GM12878 (cell line): ENCODE measurements at regions not wholly inside any gene's neighbourhood (a gene's known extent, or its start where the extent isn't known, plus 50 kb on each side); places are given as distances from the start of the nearest gene placed in this dataset.

Experiments used
- ATAC-seq: fragments of 200-7000 bp; cut with Tn5 transposase; 3 replicates; pipeline ENCODE4 v1.9.1; 2020; ENCODE audit warnings: mild to moderate bottlenecking, moderate library complexity
- BruUV-seq: library from RNA; stranded (reverse); fragments of 400-500 nt; replicated peaks from 2 replicates; lab custom pipeline; 2021; lab: Mats Ljungman, UMichigan
- CTCF ChIA-PET: fragments of 300-600 bp; sonication (Branson Sonifier 250); formaldehyde crosslinking; extraction: SDS; loops from one replicate; lab custom pipeline; 2021; ENCODE audit warnings: inconsistent platforms; lab: Yijun Ruan, JAX
- POLR2A ChIA-PET: fragments of 350-600 bp; formaldehyde crosslinking; extraction: SDS; loops from one replicate; lab custom pipeline; 2021; ENCODE audit warnings: inconsistent platforms; lab: Charles Lee
- RAD21 ChIA-PET: fragments of 300-600 bp; sonication (Branson Sonifier 250); formaldehyde crosslinking; loops from one replicate; lab custom pipeline; 2023; ENCODE audit warnings: antibody characterized with exemption; ENCODE audit not compliant: unreplicated experiment; lab: Charles Lee
- SMC1A ChIA-PET: fragments of 300-600 bp; sonication (Branson Sonifier 250); formaldehyde crosslinking; loops from one replicate; lab custom pipeline; 2023; ENCODE audit not compliant: unreplicated experiment, uncharacterized antibody; lab: Charles Lee
- DNase-seq: peaks from one replicate; pipeline ENCODE4 v3.0.0-alpha.2; 2011; ENCODE audit warnings: low read depth, low spot score
- FAIRE-seq: peaks from 3 replicates; lab custom pipeline; 2011; peaks lifted over from hg19 to GRCh38; lab: Jason Lieb, UNC
- H2AFZ ChIP-seq: 2 replicates; pipeline ENCODE4 v1.6.0; 2011; ENCODE audit warnings: low read depth, low read length, control low read depth; ENCODE audit not compliant: control insufficient read depth
- H3K27ac ChIP-seq: 2 replicates; pipeline ENCODE4 v1.5.1; 2011; ENCODE audit warnings: control low read depth; ENCODE audit not compliant: control insufficient read depth, insufficient read depth
- H3K27me3 ChIP-seq, 2 experiments: replicated peaks in 1 of 2; 2 replicates each; pipeline versions ENCODE4 v1.6.0 to v1.6.1; 2011; ENCODE audit warnings: low read length in 1 of 2; ENCODE audit not compliant: control insufficient read depth in 2 of 2, insufficient read depth in 2 of 2
- H3K36me3 ChIP-seq, 2 experiments: 2 replicates each; pipeline ENCODE4 v1.5.1; 2011; ENCODE audit warnings: low read length in 1 of 2; ENCODE audit not compliant: control insufficient read depth in 2 of 2, insufficient read depth in 2 of 2
- H3K4me1 ChIP-seq: 2 replicates; pipeline ENCODE4 v1.6.1; 2011; ENCODE audit warnings: mild to moderate bottlenecking, low read length, moderate library complexity, mixed read lengths; ENCODE audit not compliant: control insufficient read depth, insufficient read depth
- H3K4me2 ChIP-seq: 2 replicates; pipeline ENCODE4 v1.6.0; 2011; ENCODE audit warnings: control low read depth; ENCODE audit not compliant: control insufficient read depth, insufficient read depth
- H3K4me3 ChIP-seq: fragments of 200-600 bp; sonication (generic); 2 replicates; pipeline ENCODE4 v1.5.1; 2016
- H3K79me2 ChIP-seq: 2 replicates; pipeline ENCODE4 v1.6.0; 2011; ENCODE audit warnings: low read length; ENCODE audit not compliant: control insufficient read depth, insufficient read depth
- H3K9ac ChIP-seq: 2 replicates; pipeline ENCODE4 v1.8.0; 2011; ENCODE audit warnings: low read length, control low read depth, mixed read lengths; ENCODE audit not compliant: control insufficient read depth, insufficient read depth
- H3K9me3 ChIP-seq: replicated peaks from 3 replicates; pipeline ENCODE4 v1.5.1; 2011; ENCODE audit warnings: mild to moderate bottlenecking, low read length; ENCODE audit not compliant: control insufficient read depth, insufficient read depth
- H4K20me1 ChIP-seq: 2 replicates; pipeline ENCODE4 v1.6.0; 2011; ENCODE audit not compliant: control insufficient read depth, insufficient read depth
- ASH2L ChIP-seq: fragments of 300-600, 200-600 bp; sonication (generic); IDR thresholded peaks from 2 replicates; pipeline ENCODE4 v1.6.1; 2017; ENCODE audit warnings: low read depth, mild to moderate bottlenecking, borderline replicate concordance
- EGR1 ChIP-seq, 2 experiments: IDR thresholded peaks; 1 replicate in 1 of 2; 2 replicates in 1 of 2; pipeline ENCODE4 v1.6.1; 2011 to 2012; ENCODE audit warnings: low read depth in 2 of 2, low read length in 2 of 2, borderline replicate concordance in 1 of 2, mild to moderate bottlenecking in 1 of 2, moderate library complexity in 1 of 2
- GATAD2B ChIP-seq: fragments of 450-650 bp; conservative IDR thresholded peaks from 2 replicates; pipeline ENCODE4 v1.6.1; 2017; ENCODE audit warnings: low read depth, mild to moderate bottlenecking, moderate library complexity
- MEF2A ChIP-seq: IDR thresholded peaks from 2 replicates; pipeline ENCODE4 v1.6.1; 2011; ENCODE audit warnings: low read depth, mild to moderate bottlenecking, low read length, moderate library complexity; ENCODE audit not compliant: insufficient read depth
- SRF ChIP-seq, 2 experiments: IDR thresholded peaks; 2 replicates each; pipeline ENCODE4 v1.6.1; 2011; ENCODE audit warnings: low read depth in 2 of 2, low read length in 2 of 2, mild to moderate bottlenecking in 1 of 2, moderate library complexity in 1 of 2
- TCF3 ChIP-seq: IDR thresholded peaks from 2 replicates; pipeline ENCODE4 v1.6.1; 2012; ENCODE audit warnings: low read depth, mild to moderate bottlenecking, low read length, borderline replicate concordance; ENCODE audit not compliant: insufficient read depth
- YY1 ChIP-seq: IDR thresholded peaks from 2 replicates; pipeline ENCODE4 v1.6.1; 2011; ENCODE audit warnings: low read depth, mild to moderate bottlenecking, low read length
- WGBS: methylation state at CpG from one replicate; pipeline ENCODE4 v1.1.6; 2016; ENCODE audit warnings: low lambda C conversion rate; ENCODE audit not compliant: insufficient replicate concordance, insufficient coverage; ENCODE audit errors: missing lambda C conversion rate; 5-methylcytosine and 5-hydroxymethylcytosine counted together
- in situ Hi-C: fragments of 300-500 bp; cut with MboI; formaldehyde crosslinking; loops from 9 replicates; pipeline ENCODE4 v1.14.3; 2018; ENCODE audit warnings: mixed read lengths
- intact Hi-C: fragments of 100-400 bp; cut with micrococcal nuclease; formaldehyde crosslinking; loops from one replicate; pipeline ENCODE4 v1.14.2; 2022; ENCODE audit not compliant: unreplicated experiment
- TF ChIP-seq, protein P1 (sequence below): IDR thresholded peaks from 2 replicates; pipeline ENCODE4 v1.6.1; 2012; ENCODE audit warnings: mild to moderate bottlenecking, low read depth, low read length
- TF ChIP-seq, protein P2 (sequence below): fragments of 450-650 bp; formaldehyde crosslinking; IDR thresholded peaks from 2 replicates; pipeline ENCODE4 v1.4.0; 2022; ENCODE audit warnings: mild to moderate bottlenecking, moderate library complexity
- TF ChIP-seq, protein P3 (sequence below): fragments of 150-350 bp; IDR thresholded peaks from 2 replicates; pipeline ENCODE4 v1.6.1; 2016; ENCODE audit warnings: low read depth, low read length
- TF ChIP-seq, protein P4 (sequence below): IDR thresholded peaks from 2 replicates; pipeline ENCODE4 v1.6.1; 2011; ENCODE audit warnings: low read depth, low read length, improper control_type of control experiment, borderline replicate concordance

DNA sequence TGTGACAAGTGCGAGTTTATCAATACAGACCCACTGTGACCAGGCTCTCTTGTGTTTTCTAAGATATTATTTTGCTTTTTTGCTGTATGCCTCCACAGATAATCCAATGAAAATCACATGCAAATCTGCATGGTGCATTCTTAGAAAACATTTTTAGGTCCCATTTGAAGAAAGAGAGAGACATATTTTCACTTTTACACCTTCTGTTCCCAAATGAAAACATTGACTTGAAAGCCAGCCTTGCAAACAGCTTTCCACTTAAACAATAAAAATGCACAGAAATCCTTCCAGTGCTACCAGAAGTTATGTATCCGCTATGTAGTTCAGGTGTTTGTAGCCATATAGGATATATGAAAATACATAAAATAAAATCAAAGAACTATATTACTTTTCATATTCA, 618.0 kb downstream of the CDH26 start:
- intact Hi-C loops (no loop called here), in situ Hi-C loops (no loop called here)
- Histone ChIP-seq H2AFZ (no peak overlapping the region), H3K27me3 (no peaks in the 10 kb centered on the region), H4K20me1 (no peaks in the 10 kb centered on the region), H3K79me2 (no peaks in the 10 kb centered on the region), H3K4me3 (no peak overlapping the region), H3K36me3 (no peaks in the 10 kb centered on the region), H3K4me2 (no peak overlapping the region), H3K9me3 (no peaks in the 10 kb centered on the region), H3K27ac (no peak overlapping the region), H3K9ac (no peak overlapping the region), H3K4me1 (no peaks in the 10 kb centered on the region)
- ATAC-seq (no peak), DNase-seq (no peak), FAIRE-seq (no peak)
- WGBS: 45% methylated on average over 2 of the region's 2 CpGs
- POLR2A ChIA-PET: no interaction called here
- TF ChIP-seq, protein P1, sequence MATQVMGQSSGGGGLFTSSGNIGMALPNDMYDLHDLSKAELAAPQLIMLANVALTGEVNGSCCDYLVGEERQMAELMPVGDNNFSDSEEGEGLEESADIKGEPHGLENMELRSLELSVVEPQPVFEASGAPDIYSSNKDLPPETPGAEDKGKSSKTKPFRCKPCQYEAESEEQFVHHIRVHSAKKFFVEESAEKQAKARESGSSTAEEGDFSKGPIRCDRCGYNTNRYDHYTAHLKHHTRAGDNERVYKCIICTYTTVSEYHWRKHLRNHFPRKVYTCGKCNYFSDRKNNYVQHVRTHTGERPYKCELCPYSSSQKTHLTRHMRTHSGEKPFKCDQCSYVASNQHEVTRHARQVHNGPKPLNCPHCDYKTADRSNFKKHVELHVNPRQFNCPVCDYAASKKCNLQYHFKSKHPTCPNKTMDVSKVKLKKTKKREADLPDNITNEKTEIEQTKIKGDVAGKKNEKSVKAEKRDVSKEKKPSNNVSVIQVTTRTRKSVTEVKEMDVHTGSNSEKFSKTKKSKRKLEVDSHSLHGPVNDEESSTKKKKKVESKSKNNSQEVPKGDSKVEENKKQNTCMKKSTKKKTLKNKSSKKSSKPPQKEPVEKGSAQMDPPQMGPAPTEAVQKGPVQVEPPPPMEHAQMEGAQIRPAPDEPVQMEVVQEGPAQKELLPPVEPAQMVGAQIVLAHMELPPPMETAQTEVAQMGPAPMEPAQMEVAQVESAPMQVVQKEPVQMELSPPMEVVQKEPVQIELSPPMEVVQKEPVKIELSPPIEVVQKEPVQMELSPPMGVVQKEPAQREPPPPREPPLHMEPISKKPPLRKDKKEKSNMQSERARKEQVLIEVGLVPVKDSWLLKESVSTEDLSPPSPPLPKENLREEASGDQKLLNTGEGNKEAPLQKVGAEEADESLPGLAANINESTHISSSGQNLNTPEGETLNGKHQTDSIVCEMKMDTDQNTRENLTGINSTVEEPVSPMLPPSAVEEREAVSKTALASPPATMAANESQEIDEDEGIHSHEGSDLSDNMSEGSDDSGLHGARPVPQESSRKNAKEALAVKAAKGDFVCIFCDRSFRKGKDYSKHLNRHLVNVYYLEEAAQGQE: no peak
- TF ChIP-seq SRF (IDR thresholded peaks at IDR 0.05; ENCODE audit: low read depth in 2 of 2, low read length in 2 of 2) (no peak), TCF3 (no peak), ASH2L (no peak), EGR1 (IDR thresholded peaks at IDR 0.05; ENCODE audit: borderline replicate concordance in 1 of 2, low read depth in 2 of 2, low read length in 2 of 2) (no peak), GATAD2B (no peak), MEF2A (no peak), YY1 (no peak)
- TF ChIP-seq, protein P2, sequence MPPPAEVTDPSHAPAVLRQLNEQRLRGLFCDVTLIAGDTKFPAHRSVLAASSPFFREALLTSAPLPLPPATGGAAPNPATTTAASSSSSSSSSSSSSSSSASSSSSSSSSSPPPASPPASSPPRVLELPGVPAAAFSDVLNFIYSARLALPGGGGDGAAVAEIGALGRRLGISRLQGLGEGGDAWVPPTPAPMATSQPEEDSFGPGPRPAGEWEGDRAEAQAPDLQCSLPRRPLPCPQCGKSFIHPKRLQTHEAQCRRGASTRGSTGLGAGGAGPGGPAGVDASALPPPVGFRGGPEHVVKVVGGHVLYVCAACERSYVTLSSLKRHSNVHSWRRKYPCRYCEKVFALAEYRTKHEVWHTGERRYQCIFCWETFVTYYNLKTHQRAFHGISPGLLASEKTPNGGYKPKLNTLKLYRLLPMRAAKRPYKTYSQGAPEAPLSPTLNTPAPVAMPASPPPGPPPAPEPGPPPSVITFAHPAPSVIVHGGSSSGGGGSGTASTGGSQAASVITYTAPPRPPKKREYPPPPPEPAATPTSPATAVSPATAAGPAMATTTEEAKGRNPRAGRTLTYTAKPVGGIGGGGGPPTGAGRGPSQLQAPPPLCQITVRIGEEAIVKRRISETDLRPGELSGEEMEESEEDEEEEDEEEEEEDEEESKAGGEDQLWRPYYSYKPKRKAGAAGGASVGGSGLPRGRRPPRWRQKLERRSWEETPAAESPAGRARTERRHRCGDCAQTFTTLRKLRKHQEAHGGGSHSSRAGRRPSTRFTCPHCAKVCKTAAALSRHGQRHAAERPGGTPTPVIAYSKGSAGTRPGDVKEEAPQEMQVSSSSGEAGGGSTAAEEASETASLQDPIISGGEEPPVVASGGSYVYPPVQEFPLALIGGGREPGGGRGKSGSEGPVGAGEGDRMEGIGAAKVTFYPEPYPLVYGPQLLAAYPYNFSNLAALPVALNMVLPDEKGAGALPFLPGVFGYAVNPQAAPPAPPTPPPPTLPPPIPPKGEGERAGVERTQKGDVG (CRISPR knock-in tag): no peak
- TF ChIP-seq, protein P3, sequence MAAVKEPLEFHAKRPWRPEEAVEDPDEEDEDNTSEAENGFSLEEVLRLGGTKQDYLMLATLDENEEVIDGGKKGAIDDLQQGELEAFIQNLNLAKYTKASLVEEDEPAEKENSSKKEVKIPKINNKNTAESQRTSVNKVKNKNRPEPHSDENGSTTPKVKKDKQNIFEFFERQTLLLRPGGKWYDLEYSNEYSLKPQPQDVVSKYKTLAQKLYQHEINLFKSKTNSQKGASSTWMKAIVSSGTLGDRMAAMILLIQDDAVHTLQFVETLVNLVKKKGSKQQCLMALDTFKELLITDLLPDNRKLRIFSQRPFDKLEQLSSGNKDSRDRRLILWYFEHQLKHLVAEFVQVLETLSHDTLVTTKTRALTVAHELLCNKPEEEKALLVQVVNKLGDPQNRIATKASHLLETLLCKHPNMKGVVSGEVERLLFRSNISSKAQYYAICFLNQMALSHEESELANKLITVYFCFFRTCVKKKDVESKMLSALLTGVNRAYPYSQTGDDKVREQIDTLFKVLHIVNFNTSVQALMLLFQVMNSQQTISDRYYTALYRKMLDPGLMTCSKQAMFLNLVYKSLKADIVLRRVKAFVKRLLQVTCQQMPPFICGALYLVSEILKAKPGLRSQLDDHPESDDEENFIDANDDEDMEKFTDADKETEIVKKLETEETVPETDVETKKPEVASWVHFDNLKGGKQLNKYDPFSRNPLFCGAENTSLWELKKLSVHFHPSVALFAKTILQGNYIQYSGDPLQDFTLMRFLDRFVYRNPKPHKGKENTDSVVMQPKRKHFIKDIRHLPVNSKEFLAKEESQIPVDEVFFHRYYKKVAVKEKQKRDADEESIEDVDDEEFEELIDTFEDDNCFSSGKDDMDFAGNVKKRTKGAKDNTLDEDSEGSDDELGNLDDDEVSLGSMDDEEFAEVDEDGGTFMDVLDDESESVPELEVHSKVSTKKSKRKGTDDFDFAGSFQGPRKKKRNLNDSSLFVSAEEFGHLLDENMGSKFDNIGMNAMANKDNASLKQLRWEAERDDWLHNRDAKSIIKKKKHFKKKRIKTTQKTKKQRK: no peak
- TF ChIP-seq, protein P4, sequence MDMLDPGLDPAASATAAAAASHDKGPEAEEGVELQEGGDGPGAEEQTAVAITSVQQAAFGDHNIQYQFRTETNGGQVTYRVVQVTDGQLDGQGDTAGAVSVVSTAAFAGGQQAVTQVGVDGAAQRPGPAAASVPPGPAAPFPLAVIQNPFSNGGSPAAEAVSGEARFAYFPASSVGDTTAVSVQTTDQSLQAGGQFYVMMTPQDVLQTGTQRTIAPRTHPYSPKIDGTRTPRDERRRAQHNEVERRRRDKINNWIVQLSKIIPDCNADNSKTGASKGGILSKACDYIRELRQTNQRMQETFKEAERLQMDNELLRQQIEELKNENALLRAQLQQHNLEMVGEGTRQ: no peak
- SMC1A ChIA-PET: no interaction called here
- RAD21 ChIA-PET: no interaction called here
- CTCF ChIA-PET: no interaction called here
- BruUV-seq: no TSS peak
